HG02642 (cell line): ENCODE measurements at regions not wholly inside any gene's neighbourhood (a gene's known extent, or its start where the extent isn't known, plus 50 kb on each side); places are given as distances from the start of the nearest gene placed in this dataset.
A peak's percentile ranks its signal among the peaks of the same experiment; 100 is the strongest.

Experiments used
- ATAC-seq: cut with Tn5 transposase; IDR thresholded peaks from one replicate; pipeline ENCODE4 v1.9.1; 2021; ENCODE audit warnings: mild to moderate bottlenecking; ENCODE audit not compliant: unreplicated experiment, poor library complexity

- ATAC-seq: no peak
These were observed 171.0 kb upstream of the ZNF32 start for GRCh38 chr10:43819464-43820230.

GRCh38 chr10:43818687-43819086 is 170.0 kb upstream of the ZNF32 start:
- no peak for ATAC-seq

GRCh38 chr10:43817368-43817767 is 168.7 kb upstream of the ZNF32 start:
- no peak for ATAC-seq

GRCh38 chr10:43816351-43817321 is 168.0 kb upstream of the ZNF32 start:
- peak; percentile 97 for ATAC-seq

GRCh38 chr10:43815181-43815885 is 166.7 kb upstream of the ZNF32 start:
- no peak for ATAC-seq

- ATAC-seq: no peak
These were observed 166.0 kb upstream of the ZNF32 start for GRCh38 chr10:43814663-43815062.

- ATAC-seq: no peak
These were observed 163.2 kb upstream of the ZNF32 start for GRCh38 chr10:43811871-43812270.

GRCh38 chr10:43809211-43809930 is 160.7 kb upstream of the ZNF32 start:
- no peak for ATAC-seq

GRCh38 chr10:43808136-43808535 is 159.5 kb upstream of the ZNF32 start:
- ATAC-seq: peak; percentile 74

GRCh38 chr10:43806831-43807640 is 158.4 kb upstream of the ZNF32 start:
- ATAC-seq: no peak

GRCh38 chr10:43803791-43804190 is 155.1 kb upstream of the ZNF32 start:
- ATAC-seq: no peak

GRCh38 chr10:43802988-43803696 is 154.5 kb upstream of the ZNF32 start:
- ATAC-seq: no peak

- ATAC-seq: no peak
These were observed 152.9 kb upstream of the ZNF32 start for GRCh38 chr10:43801626-43802025.

- ATAC-seq: no peak
These were observed 152.5 kb upstream of the ZNF32 start for GRCh38 chr10:43801140-43801539.

- no peak for ATAC-seq
These were observed 148.1 kb upstream of the ZNF32 start for GRCh38 chr10:43796781-43797180.

GRCh38 chr10:43795639-43796038 is 147.0 kb upstream of the ZNF32 start:
- ATAC-seq: no peak

GRCh38 chr10:43795093-43795492 is 146.4 kb upstream of the ZNF32 start:
- no peak for ATAC-seq

- ATAC-seq: no peak
These were observed 145.6 kb upstream of the ZNF32 start for GRCh38 chr10:43794181-43794815.
